ENCODE measurements at regions not wholly inside any gene's neighbourhood (a gene's known extent, or its start where the extent isn't known, plus 50 kb on each side); places are given as distances from the start of the nearest gene placed in this dataset.

DNA sequence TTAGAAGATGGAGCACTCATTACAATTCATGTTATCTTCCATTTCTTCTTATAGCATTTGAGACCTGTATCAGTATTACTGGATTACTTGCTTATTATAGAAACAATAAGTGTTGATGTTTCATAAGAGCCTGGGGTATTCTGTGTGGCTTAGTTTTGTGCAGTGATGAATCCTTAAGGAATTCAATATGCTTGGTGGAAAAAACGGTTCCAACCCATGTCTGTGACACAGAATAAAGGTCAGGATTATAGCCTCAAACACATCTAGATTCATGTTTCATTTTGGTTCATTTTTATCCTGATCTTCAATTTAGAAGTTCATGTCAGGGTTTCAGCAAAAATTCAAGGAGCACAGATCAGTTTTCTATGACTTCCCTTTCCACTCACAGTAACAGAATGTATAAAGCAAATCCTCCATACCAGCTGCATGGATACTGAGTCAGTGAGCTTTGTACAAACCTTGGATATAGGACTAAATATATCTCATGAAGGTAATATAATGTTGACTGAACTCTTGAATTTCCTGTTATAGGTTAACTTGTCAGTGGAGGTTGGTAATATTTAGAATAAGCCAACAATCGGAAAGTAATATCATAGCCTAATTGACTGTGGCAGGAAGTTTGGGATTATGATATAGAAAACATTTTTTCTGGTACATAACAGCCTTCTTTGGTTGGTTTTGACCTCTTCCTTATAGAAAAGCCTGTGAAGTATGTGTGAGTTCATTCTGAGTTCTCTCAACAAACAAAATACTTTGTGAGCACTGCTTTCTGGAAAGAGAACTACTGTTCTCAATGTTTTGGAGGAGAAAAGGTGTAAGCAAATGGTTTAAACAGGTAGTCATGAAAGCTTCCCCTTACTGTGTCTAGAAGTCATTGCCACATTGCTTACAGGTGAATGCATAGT lies 218.2 kb upstream of the TPM1 start:
- no peak for DNase-seq

DNA sequence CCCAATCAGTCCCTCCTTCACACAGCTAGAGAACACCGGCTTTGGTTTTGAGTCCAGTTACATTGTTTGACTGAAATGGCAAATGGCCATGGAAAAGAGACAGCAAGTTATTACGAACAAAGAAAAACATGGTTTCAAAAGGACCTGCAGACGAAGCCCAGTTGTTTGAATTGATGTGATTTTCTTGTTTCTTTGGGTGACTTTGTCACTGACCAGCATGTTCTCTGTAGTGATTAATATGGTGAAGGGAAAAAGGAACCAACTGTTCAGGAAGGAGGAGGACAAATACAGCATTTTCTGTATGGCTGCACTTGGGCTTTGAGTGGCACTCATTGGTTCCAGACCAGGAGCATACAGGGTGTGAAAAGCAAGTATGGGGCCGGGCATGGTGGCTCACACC lies 217.4 kb upstream of the TPM1 start:
- no peak for DNase-seq

DNA sequence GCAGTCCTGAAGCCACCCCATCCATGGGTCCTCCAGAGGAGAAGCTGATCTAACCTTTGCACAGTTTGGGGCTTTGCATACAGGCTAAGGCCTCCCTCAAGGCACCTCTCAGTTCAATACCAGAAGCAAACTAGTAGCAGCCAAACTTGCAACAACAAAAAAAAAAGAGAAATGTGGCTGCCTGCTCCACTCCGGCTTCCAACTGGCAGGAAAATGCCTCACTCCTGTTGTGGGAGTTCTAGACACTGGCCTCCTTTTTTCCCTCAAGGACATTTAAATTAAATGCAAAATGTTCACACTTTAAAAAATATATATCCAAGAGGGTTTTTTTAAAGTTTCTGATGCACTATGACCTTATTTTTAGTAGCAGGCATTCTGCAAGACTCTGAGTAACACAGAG lies 216.0 kb upstream of the TPM1 start:
- no peak for DNase-seq

DNA sequence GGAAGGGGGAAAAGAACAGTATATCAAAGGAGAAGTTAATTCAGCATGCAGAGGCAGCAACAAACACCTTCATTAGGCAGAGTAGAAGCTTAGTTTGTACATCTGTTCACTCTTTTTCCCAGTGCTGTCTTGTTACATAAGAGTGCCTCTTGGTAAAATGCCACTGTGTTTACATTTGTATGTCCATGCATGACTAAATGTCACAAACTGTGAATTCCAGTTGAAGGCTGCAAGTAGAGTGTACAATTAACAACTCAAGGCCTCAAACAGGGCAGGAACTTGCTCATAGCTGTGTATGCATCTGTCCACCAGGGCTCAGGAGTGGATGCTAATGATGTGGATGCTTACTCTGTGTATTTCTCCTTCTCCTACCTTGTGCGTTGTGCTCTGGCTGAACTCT lies 214.2 kb upstream of the TPM1 start:
- DNase-seq: no peak

DNA sequence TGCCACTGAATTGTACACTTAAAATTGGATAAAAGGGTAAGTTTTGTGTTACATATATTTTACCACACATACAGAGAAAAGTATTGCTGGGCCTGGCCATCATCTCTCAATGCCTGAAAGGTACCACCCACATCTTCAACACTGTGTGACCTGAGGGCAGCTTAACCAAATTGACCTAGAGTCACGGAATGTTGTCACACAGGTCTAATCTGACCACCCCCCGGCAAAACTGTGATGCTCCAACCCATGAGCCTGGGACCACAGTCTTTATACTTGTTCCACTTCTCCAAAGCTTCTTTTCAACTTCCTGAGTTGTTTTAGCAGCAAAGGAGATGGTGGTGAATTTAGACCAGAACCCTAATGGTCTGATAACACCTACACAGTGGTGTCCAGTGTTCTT lies 210.3 kb upstream of the TPM1 start:
- no peak for DNase-seq

DNA sequence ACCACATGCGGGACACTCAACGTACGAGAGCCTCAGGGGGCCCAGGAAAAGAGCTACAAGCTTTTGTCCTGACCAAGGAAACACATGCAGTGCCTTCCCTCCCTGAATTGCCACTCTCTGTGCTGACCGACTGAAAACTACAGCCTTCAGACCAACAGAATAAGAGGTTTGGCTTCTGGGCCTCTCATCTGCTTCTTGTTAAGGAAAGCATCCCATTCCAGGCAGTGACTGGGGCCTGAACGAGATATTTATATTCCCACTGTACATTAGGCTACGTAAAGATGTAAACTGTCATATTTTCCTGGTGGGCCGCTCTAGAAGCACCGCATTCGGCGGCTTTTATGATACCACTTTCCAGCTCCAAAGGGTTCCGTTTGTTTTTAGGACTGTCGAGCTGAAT lies 208.9 kb upstream of the TPM1 start:
- DNase-seq: no peak

DNA sequence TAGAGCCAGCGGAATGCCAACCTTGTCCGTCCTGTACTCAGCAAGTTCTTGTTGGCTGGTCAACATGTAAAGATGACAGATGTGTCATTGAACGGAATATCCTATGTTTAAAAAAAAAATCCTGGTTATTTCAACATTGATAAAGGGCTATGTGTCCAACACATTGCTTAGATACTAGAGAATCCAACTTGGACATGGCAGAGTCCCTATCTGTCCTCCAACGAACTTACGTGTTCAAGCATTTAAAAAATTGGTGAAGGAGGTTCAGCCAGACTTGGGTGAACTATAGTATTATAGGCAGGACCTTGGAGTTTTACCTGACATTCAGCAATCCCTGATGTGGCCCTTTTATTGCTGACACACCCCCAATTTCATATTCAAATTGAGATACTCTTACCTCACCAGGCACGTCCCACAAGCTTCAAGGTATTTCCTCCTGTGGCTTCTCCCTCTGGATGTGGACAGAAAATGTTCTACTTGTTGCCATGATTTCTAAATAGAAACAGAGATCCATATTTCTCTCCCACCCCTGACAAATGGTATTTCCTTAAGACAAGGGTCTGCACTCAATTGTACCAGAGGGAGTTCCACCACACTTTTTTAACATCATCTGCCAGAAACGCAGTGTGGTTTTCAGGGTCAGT lies 207.7 kb upstream of the TPM1 start:
- DNase-seq: no peak

DNA sequence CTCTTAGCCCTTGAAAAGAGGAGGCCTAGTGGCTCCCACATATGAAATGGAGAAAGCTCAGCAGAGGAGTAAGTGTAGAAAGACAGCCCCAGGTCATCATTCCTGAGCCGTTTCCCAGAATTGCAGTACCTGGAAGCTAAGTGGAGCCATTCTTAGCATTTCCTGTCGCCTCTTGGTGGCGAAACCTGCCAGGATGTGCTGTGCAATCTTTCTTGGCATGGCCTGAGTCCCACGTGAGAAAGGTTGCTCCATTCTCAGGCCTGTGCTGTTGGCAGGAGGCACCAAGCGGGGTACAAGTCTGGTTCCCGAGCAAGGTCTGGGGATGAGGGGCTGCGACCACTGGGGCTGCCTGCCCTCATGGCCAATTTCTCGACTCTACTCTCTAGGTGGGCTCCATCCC lies 207.2 kb upstream of the TPM1 start:
- DNase-seq: no peak

DNA sequence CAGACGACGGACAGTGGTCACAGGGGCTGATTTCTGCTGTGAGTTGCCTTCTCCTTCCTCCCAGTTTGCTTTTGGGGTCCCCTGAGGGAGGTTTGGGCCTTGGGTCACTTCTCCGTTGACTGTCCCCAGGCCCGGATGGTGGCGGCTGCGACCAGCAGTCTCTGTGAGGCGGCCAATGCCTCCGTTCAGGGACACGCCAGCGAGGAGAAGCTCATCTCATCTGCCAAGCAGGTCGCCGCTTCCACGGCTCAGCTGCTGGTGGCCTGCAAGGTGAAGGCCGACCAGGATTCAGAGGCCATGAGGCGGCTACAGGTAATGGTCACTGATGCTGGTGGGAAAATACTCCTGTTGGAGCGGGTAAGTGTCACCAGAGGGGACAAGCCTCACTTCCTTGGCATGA lies 206.8 kb upstream of the TPM1 start:
- no peak for DNase-seq

DNA sequence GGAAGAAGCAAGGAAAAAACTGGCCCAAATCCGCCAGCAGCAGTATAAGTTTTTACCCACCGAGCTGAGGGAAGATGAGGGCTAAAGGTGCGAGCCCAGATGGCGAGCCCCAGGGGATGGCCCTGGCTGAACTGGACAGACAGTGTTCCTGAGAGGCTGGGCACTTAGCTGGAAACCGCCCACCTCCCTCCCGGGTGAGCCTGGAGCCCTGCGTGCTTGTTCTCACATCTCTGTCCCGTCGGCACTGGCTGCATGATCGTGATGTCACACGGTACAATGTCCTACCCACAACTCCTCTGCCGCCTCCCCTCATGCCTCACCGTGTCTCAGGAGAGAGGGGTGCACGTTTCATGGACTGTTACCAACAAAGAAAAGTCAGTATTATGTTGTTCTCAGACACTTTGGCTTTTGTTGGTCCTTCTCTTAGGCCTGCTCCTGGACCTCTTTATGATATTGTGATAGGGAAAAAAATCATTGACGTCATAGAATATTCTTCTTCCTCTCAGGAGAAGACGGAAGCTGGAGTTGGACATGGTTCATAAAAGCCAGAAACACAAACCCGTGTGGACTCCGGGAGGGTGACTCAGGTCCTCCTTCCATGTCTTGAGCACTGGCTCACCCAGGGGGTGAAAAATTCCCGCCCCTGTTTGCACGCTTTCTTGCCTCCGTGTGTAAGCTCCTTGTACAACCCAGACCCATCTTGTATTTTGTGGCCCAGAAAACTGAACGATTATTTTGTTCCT lies 201.8 kb upstream of the TPM1 start:
- no peak for DNase-seq

DNA sequence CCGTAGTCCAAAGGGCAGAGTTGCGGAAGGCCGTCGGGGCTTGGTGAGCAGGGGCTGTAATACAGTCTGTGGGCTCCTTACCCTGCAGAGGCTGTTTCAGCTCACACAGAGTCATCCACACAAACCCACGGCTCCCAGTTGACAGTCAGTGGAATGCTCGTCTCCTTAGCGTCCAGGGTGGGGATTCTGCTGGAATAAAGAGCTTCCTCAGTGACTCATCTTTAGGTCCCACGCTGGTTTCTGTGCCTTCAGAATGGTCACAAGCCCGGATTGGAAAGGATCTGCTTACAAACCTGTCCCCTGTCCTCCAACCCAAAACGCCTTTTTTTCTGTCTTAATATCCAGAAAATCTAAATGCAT lies 201.3 kb upstream of the TPM1 start:
- DNase-seq: no peak

DNA sequence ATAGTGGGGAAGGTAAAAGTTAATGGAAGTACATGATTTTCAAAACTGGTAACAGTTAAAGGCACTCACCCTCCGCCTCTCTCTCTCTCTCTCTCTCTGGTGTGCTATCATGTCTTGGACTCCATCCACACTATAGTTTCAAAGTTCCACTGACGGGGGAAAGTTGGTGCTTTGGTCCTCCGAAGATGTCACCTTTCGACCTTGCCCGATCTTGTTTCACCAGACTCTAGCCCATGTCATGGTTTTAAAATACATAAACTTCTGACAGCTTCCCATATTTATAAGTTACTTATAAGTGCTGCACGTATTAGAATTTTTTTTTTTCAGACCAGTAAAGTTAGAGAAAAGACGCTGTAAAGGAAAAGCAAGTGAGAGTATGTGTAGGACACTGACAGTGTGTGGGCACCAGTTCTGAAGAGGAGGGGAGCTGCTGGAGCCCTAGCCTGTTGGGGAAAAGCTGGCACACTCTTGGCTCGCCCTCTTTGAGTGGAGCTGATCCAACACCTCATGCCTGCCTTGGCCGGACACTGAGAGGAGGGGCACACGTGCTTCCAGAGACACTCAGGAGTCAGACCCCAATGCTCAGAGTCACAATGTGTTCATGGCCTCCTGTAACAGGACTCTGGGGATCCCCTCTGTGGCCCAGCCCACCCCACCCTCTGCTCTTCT lies 200.5 kb upstream of the TPM1 start:
- DNase-seq: peak in 1 of 51 donors; percentile 5

DNA sequence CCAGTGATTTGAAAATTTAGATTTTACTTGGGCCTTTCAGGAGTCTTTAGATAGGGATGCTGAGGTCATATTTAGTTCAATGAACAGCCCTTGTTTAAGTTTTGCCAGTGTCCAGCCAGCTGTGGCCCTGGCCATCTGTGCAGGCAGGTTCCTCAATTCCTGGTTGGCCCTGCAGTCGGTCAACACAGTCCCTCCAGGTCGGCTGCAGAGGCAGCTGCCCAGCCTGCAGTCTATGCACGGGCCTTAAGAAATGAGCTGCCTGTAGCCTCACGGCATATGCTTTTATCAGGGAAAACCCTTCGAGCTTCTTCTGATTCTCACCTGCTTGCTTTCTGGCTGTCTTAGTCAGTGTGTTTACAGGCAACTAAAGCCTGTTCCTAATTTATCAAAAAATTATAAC lies 199.2 kb upstream of the TPM1 start:
- DNase-seq: no peak

DNA sequence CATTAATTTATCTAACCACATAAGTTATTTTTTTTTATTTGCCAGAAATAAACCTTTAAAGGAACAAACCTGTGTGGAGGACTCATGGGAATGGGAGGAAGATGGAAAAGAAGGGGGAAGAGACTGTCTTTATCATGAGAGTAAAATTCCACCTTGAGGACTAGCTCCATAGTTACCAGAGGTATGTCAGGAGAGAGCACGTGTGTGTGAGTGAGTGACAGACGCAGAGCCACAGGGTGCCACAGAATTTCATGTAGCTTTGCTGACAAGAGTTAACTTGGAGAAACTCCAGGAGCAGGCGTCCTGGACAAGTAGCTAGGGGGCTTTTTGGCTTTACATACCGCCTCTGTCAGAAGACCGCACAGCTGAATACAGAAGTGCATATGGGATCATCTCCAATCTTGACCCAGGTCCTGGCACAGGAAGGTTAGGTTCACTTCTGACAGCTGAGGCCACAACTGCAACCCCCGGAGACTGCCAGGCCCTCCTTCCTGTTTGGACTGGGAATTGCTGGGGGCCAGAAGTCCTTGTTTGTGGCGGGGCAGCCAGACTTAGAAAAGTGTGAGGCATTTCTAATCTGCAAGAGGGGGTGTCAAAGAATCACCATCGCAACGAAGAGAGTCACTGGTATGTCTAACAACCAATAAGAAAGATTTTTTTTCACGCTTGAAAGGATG lies 197.8 kb upstream of the TPM1 start:
- DNase-seq: no peak

DNA sequence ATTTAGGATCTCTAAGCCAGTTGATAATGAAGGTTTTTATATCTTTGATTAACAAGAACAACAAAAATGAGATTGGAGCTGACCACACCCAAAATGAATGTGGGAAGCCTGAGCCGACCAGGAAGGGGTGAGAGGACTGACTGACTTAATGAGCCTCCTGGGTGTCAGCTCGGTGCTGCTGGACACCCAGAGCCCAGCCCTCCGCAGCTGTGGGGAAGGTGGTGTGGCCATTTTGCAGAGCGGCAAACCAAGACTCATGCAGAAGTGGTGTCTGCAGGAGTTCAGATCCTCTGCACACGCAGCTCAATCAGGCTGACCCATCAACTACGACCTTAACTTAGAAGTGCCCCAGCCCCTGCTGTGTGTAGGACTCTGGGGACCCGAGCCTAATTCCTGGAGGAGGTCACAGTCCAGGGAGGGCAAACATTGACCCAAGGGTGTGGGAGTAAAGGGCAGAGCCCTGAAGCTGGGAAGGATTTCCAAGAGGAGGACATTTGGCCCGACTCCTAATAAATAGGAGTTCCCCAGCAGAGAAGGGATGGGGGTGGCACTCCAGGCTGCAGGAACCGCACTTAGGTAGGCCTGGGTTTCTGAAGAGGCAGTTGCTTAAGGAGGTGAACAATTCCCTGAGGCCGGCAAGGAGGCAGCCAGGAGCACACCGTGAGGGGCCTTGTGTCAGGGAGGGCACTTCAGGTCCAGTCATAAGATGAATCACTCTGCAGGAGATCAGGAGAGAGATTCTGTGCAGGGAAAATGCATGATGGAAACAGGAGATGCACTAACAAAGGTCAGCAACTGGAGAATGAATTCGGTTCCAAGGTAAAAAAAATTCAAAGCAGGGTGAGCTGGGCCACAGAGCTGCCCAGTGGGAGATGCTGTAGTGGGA lies 197.1 kb upstream of the TPM1 start:
- no peak for DNase-seq

DNA sequence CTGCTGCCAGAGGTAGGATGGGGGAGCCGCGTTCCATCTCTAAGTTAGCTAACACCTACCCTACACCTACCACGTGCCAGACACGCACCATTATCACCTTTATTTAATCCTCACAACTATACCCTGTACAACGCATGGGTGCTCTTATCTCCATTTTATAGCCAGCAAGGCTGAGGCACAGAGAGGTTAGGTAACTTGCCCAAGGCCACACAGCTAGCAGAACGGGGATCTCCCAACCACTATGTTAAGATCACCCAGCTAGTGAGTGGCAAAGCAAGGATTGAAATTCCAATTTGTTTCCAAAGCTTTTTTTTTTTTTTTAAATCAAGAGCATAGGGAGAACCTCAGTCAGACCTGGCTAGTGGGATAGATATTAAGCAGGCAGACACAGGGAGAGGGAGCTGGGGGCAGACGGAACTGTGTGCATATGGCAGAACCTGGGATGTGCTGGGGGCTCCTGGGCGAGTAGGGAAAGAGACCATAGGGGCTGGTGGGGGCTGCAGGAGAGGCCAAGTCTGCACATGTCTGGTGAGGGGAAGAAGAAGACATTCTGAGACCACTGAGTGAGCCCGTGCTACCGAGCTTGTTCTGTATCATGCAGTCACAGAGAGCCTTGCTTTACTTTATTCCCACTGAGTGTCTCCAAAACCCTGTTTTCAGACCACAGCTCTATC lies 196.3 kb upstream of the TPM1 start:
- DNase-seq: no peak

DNA sequence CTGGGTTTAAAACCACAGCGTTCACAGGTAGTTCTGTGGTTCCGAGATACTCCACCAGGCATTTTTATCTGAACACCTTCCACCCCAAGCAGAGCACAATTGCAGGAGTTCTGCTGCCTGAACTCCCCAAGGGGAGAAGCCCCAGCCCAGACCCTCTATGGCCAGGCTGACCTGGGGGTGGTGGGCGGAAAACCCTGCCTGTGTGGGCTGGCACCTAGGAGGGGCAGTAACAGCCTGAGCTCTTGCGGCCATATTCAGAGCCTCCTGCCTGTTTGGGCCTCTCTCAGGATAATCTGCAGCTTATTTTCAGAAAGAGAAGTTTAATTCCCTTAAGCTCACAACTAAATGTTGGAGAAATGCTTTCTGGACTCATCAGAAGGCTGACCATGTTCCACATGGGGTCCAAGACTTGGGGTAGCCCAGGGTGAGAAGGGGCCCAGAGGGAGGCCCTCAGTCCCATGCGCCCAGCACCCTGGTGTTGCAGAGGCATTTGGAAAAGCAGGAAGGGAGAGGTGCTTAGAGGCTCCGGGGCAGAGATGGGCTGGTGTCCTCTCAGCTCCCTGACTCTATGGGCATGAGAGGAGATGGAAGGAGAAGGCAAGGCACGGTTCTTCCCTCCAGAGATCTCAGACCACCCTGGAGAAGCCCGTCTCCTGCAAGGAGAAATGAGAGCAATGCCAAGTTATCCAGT lies 195.6 kb upstream of the TPM1 start:
- DNase-seq: no peak

DNA sequence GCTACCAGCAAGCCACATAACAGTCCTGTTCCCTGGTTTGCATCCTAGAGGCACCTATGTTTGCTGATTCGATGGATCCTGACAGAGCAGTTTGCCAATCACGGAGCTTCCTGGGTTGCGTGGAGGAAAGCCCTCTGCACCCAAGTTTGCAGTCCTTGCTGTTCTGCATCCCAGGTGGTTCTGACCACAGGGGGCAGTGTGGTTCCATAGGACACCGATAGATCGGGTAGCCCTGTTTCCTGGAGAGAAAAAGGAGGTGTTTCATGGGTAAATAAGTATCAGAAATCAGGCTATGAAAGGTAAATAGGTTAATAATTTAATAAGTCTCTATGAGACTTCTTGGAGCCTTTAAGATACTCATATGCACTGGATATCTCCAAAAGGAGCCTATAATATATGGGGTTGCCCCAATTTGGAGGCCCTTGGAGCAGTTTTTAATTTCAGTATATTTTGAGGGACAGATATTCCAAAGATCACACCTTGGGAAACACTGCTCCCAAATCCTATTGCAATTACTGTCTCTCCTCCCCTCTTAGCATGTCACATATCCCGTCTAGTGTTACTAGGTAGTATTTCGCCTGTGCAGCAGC lies 194.6 kb upstream of the TPM1 start:
- DNase-seq: peak in 44 of 51 donors; percentile 1 to 80 (median 35)

DNA sequence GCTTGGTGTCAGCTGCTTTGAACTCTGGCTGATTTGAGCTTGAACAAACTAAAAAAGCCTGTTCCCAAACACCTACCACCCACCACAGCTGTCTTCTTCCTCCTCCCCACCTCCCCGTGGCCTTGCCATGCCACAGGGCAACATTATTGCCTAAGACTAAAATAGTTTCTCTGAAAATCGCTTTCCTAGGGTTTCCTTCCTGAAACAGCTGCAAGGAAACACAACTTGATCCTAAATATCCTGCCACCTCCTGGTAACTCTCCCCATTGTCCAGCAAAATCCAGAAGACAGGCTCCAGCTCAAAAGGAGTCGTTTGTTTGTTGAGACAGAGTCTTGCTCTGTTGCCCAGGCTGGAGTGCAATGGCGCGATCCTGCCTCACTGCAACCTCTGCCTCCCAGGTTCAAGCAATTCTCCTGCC lies 193.9 kb upstream of the TPM1 start:
- DNase-seq: no peak

All from hypothalamus (tissue), 51 donors.